GM03348 (cell line): ENCODE measurements at regions not wholly inside any gene's neighbourhood (a gene's known extent, or its start where the extent isn't known, plus 50 kb on each side); places are given as distances from the start of the nearest gene placed in this dataset.
A peak's percentile ranks its signal among the peaks of the same experiment; 100 is the strongest.

Experiments
- DNase-seq: peaks from one replicate; pipeline ENCODE4 v3.0.0; 2012; ENCODE audit warnings: low spot score

- no peak for DNase-seq
These were observed 450.6 kb downstream of the C4orf33 start for GRCh38 chr4:129546531-129546930.

DNA sequence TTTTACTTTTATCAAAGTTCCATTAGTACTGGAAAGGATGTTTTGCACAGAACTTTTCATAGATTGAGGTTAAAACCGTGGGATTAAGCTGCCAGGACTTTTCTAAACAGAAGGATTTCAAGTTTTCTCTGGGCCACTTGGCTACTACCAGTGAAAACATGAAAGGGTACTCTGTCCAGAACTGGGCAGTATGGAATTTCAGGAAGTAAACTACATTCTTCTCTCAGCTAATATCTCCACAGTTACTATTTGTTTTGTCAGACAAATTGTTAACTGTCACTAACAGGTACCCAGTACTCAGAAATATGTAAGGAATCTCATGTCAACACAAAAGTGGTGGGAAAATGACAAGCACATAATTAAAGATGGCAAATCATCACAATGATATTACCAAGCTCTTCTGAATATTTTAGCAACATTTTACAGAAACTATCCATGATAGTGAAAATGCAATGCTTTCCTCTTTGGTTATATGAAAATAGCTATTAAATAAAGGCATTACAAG, 454.4 kb downstream of the C4orf33 start:
- DNase-seq: no peak

GRCh38 chr4:129561280-129561679, 465.3 kb downstream of the C4orf33 start:
- no peak for DNase-seq

DNA sequence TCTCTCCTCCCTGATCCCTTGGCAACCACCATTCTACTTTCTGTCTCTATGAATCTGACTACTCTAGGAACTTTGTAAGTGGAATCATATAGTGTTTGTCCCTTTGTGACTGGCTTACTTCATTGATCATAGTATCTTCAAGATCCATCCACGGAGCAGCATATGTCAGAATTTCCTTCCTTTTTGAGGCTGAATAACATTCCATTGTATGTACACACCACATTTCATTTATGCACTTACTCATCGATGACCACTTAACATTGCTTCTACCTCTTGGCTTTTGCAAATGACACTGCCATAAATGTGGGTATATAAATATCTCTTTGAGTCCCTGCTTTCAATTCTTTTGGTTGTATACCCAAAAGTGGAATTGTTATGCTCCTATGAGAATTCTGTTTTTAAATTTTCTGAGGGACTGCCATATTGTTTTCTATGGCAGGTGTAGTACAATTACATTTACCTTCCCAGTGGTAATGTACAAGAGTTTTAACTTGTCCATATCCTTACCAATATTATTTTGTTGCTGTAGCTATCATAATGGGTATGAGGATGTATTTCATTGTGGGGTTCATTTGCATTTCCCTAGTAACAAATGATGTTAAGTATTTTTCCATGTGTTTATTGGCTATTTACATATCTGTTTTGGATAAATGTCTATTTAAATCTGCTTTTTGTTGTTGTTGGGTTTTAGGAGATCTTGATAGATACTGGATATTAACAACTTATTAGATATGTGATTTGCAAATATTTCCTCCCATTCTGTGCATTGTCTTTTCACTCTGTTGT, 466.1 kb downstream of the C4orf33 start:
- DNase-seq: no peak

DNA sequence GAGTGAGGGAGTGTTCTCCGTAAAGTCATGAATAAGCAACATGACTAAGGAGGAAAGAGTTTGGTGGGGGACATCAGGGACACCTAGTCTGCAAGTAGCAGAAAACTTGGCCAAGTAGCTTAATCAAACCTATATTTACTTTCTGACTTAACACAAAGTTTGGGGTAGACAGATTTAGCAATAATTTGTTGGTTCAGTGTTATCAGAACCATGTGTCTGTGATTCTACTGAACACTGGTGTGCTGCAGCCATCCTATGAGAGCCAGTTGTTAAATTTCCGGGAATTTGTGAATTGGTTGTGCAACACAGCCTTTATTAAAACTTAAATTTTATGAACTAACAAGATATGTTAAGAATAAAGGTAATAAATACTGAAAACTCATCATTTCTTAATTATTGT, 469.3 kb downstream of the C4orf33 start:
- no peak for DNase-seq

DNA sequence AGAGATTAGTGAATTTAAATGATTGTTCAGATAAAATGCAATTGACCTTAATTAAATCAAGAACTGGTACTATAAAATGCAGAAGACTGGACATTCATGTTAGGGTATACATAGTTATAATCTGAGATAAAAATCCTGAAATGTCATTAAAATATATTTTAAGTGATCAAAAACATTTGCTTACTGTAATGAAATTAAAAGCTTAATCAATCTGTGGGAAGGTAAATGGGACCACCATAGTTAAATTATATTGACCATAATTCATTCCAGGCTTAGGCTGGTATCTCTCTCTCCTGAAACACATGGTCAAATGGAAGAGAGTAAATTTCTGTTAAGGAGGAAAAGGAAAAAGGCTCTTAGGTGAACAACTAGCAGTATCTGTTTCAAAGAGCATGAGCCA, 474.4 kb downstream of the C4orf33 start:
- DNase-seq: no peak

DNA sequence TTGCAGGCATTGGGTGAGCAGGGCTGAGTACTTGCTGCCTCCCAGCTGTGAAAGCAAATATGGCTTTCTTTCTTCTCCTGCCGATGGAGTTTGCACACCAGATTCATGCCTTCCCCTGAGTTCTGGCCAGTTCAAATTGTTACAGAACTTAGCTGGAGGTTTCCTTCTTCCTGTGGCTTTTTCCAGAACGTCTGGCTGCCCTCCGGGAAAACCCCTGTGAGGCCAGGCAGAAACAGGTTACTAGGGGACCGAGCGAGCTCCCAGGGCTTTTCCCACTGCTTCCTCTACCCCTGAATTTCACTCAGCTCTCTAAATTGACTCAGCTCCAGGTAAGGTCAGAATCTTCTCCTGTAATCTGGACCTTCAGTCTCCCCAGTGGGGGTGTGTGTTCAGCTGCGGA, 482.4 kb downstream of the C4orf33 start:
- no peak for DNase-seq

- DNase-seq: no peak
These were observed 485.4 kb downstream of the C4orf33 start for GRCh38 chr4:129581305-129581704.

DNA sequence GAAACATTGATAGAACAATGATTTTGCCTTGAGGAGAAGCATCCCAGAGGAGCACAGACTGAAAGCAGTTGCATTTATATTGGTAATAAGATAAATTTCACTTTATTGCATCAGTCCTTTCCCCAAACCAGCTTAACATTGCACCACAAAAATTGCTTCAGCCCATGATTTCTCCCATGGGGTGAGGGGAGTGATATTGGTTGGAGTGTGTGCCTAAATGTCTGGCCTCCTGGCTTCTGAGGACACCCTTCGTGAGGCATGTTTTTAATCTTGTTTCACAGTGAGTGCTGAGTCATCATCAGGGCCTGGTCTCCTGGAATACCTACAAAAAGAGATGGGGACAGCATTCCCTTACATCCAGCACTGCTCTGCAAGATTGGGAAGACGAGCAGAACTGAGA, 487.9 kb downstream of the C4orf33 start:
- DNase-seq: no peak

GRCh38 chr4:129598582-129598981, 502.6 kb downstream of the C4orf33 start:
- no peak for DNase-seq

DNA sequence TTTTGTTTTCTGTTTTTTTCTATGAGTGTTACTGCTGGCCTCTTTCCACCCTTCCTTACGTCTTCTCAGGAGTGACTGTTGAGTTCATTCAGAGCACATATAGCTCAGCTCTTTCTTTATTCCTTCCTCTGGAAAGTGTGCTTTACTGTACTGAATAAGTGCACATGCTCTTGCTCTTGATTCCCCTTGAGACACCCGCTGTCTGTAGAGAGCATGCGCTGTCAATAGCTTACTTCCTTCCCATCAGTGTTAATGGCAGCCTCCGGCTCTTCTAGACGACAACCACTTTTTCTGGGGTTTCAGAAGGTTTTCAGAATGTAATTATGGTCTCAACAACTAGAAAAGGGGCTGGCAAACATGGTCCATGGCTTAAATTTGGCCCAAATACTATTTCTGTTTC, 504.9 kb downstream of the C4orf33 start:
- no peak for DNase-seq

GRCh38 chr4:129602447-129602846, 506.5 kb downstream of the C4orf33 start:
- DNase-seq: no peak

DNA sequence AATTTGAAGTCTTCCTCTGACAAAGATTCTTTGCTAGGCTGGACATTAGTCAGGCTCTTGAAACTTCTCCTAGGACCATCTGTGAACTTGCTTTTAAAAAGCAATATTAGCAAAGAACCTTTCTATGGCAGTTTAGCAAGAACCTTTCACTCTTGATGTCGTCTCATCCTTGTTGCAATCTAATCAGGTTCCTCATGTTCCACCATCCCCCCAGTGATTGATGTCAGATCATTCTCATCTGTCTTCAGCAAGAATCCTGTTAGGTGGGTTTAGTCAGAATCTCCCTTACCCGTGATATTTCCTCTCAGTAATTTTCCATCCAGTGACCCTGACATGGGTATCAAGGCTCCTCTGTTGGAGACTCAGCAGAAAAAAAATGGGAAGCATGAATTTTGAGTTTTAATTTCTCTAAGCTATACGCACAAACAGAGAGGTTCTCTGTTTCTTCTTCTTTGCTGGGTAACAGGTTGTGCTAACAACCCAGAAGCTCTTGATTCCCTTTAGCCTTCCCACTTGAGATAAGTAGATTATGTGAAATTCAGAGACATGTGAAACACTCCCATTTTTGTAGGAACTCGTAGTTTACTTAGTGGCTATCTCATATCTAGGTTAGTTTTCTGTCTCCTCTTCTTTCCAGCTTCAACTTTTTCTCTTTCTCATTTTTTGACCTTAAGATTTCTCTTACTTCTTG, 507.4 kb downstream of the C4orf33 start:
- no peak for DNase-seq

GRCh38 chr4:129604632-129605255, 508.8 kb downstream of the C4orf33 start:
- DNase-seq: no peak

DNA sequence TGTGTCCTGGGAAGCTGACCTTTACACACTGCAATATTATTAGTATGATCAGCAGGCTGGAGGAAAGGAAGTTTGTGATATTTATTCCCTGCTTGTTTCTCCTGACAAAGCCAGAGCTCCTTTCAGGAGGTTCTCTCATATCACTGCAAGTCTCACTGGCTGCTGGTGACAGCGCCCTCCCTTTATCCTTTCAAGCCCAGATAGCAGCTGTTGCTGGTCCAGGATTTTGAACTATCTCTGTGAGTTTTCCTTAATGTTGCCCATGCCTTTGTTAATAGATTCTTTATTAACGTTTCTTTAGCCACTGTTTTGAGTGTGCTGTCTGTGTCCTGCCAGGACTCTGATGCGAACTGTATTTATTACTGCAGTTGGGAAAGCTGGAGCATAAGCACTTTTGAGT, 518.7 kb downstream of the C4orf33 start:
- DNase-seq: no peak

GRCh38 chr4:129622566-129622965, 526.6 kb downstream of the C4orf33 start:
- no peak for DNase-seq

DNA sequence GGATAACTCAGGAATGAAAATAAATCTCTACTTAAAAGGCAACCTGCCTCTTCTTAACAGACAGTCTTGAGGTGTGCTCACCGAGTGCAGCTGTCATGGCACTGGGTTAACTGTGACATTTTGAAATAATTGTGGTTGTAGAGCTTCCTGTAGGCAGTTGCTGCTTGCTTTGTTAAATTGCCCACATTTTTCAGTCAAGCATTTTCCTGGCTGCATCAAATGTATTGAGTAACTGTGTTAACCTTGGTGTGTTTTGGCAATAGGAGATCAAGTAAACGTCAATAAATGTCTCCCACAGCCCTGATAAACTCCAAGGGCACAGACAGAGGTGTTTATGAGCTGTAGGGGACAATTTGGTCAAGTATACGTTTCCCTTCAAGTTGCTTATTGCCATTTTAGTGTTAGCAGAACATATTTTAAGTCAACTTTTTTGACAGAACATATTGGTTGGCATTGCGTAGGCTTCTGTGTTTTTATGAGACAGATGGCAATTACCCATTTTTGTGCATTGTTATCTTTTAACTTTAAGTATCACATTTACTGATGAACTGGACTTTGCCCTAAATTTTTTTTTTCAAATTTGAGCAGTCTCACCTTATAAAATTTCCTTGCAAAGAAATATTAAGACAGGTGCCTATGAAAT, 527.4 kb downstream of the C4orf33 start:
- DNase-seq: no peak

DNA sequence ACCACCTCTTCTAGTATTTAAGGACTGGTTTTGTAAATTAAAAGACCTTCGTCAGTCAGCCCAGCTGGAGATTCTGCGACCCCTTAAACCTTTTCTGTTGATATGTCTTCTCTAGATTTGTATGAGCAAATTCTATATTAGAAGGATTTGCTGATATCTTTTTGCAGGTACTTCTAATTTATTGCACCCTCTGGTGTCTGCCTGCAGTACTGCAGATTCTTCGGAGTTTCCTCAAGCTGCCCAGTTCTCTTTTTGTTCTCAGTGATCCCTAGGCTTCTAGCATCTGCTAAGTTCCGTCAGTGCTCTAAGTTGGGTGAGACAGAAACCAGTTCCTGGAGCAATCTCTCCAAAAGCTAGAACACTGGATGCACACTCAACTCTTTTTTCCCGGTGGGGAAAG, 545.2 kb downstream of the C4orf33 start:
- peak; percentile 37 for DNase-seq

DNA sequence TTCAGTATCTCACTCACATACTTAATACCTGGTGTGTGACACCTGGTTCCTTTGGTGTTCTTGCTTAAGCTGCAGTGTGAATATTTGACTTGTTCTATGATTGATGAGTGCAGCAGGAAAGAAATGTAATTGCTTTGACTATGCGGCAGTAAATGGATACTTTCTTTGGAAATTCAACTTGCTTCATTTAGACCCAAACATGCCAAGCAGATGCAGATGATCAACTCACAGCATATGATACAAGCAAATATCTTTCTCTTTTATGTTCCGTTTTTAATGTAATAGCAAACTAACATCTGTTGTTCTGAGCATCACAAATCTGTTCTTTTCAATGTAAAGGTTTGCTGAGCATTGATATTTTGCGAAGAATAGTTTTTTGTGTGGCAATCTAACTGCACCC, 549.5 kb downstream of the C4orf33 start:
- DNase-seq: no peak

DNA sequence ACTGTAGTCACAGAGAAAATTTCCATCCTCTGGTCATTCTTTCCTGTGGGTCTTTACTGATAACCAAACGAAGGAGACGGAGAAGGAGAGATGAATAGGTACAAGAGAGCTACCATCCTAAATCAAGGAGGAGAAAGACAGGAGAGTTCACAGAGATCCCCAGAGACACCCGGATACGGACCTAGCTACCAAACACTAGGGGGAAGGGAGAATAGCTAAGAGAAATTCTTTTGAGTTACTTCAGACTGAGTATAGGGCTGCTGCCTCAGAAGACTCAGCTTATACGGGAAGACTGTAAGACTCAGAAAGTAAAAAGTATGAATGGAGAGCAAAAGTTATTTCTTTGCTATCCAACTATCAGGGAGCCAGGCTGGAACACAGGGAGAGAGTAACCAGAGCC, 572.1 kb downstream of the C4orf33 start:
- no peak for DNase-seq

GRCh38 chr4:129672941-129673340, 577.0 kb downstream of the C4orf33 start:
- DNase-seq: no peak

GRCh38 chr4:129675036-129675435, 579.1 kb downstream of the C4orf33 start:
- no peak for DNase-seq

GRCh38 chr4:129676934-129677333, 581.0 kb downstream of the C4orf33 start:
- DNase-seq: no peak
